ENCODE measurements at regions not wholly inside any gene's neighbourhood (a gene's known extent, or its start where the extent isn't known, plus 50 kb on each side); places are given as distances from the start of the nearest gene placed in this dataset.

DNA sequence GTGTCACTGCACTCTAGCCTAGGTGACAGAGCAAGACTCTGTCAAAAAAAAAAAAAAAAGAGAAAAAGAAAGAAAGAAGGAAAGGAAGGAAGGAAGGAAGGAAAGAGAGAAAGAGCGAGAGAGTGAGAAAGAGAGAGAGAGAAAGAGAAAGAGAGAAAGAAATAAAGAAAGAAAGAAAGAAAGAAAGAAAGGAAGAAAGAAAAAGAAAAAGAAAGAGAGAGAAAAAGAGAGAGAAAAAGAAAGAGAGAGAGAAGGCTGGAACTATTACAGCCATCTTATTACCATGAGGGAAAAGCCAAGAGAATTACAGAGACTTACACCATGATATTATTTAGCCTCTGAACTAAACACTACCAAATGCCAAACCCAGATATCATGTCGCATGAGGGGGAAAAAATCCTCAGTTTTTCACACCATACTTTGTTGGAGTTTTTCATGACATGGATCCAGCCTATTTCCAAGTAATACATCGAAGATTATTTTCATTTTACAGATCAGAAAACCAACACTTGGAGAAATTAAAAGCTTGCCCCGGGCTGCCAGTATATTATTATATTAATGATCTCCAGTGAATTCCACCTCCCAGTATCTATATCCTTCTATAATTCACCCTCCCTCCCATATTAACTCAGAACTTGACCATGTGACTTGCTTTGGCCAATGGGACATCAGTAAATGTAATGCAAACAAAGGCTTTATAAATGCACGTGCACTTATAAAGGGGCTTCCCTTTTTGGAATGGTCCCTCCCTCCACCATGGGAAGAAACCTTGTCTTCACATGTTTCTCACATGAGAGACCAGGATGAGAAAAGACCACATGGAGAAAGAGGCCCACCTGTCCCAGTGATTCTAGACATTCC lies 148.6 kb downstream of the MIS18A start:
- DNase-seq (ENCODE audit: extremely low read depth, low read depth) = no peak

DNA sequence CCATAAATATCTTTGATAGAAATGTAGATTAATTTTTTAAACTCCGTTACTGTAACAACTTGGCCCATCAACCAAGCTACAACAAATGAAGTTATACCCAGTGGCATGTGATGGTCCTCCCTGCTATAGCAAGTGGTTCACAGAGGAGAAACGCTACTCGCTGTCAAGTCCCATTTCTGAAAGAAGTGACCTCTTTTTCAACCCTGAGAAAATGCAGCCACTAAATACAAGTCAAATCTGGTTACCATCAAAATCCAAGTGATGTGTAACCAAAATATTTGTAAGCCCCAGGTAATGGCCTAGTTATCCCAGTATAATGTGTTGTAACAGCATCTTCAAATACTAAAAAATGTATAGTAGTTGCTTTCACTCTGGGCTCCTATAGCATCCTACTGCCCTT lies 151.8 kb downstream of the MIS18A start:
- TF ChIP-seq, protein P1, sequence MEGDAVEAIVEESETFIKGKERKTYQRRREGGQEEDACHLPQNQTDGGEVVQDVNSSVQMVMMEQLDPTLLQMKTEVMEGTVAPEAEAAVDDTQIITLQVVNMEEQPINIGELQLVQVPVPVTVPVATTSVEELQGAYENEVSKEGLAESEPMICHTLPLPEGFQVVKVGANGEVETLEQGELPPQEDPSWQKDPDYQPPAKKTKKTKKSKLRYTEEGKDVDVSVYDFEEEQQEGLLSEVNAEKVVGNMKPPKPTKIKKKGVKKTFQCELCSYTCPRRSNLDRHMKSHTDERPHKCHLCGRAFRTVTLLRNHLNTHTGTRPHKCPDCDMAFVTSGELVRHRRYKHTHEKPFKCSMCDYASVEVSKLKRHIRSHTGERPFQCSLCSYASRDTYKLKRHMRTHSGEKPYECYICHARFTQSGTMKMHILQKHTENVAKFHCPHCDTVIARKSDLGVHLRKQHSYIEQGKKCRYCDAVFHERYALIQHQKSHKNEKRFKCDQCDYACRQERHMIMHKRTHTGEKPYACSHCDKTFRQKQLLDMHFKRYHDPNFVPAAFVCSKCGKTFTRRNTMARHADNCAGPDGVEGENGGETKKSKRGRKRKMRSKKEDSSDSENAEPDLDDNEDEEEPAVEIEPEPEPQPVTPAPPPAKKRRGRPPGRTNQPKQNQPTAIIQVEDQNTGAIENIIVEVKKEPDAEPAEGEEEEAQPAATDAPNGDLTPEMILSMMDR (IDR thresholded peaks at IDR 0.05; ENCODE audit: low read depth, low read length) = no peak
- DNase-seq (ENCODE audit: extremely low read depth, low read depth) = no peak

More for the DNA sequence above, 148.6 kb downstream of the MIS18A start:
- TF ChIP-seq, protein P1 (IDR thresholded peaks at IDR 0.05; ENCODE audit: low read depth, low read length) = no peak

GRCh38 chr21:32122082-32122481 lies 156.8 kb downstream of the MIS18A start:
- TF ChIP-seq, protein P1 (IDR thresholded peaks at IDR 0.05; ENCODE audit: low read depth, low read length) = no peak
- no peak for DNase-seq (ENCODE audit: extremely low read depth, low read depth)

GRCh38 chr21:32120230-32120629 lies 158.6 kb downstream of the MIS18A start:
- TF ChIP-seq, protein P1 (IDR thresholded peaks at IDR 0.05; ENCODE audit: low read depth, low read length) = no peak
- DNase-seq (ENCODE audit: extremely low read depth, low read depth) = no peak

DNA sequence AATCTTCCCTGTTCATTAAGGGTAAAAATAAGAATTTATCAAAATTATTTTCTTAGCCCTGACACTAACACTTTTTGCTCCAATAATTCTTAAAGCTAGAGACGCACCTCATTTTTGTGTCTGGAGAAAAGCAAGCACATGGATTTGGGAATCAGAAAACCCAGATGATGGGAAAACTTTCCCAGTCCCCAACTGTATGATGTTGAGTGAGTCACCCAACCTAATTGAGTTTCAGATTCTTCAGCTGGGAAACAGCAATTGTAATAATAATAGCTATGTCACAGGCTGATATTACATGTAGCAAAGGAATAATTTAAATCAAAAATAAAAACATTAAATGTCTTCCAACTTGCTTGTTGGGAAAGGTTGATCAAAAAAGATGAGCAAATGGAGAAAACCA lies 159.0 kb downstream of the MIS18A start:
- TF ChIP-seq, protein P1 (IDR thresholded peaks at IDR 0.05; ENCODE audit: low read depth, low read length) = no peak
- DNase-seq (ENCODE audit: extremely low read depth, low read depth) = no peak

GRCh38 chr21:32119389-32119788 lies 159.5 kb downstream of the MIS18A start:
- TF ChIP-seq, protein P1 (IDR thresholded peaks at IDR 0.05; ENCODE audit: low read depth, low read length) = no peak
- no peak for DNase-seq (ENCODE audit: extremely low read depth, low read depth)

DNA sequence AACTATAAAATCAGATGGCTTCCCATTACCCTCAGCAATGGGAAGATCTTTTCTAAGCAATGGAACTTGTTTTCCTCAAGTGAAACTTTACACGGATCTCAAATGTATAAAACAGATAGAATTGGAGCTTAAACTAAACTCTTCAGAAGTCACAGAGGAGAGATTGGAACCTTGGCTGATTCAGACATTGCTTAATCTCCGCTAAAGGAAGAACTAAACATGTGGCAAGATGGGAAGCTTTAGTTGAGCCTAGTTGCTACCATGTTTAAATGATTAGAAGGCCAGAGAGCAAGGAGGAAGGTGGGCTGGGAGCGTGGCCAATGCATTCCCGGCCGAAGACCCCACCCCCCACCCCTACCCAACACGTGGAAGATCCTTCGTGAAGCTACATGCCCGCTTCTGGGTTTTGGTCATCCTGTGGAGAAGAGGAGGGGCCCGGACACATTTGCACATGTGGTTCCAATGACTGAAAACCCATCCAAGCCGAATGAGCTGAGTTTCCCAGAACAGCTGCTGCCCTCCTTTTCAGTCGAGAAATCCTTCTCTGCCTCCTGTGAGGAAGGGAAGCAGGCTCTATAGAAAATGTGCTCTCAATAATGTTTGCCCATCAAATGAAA lies 164.3 kb downstream of the MIS18A start:
- TF ChIP-seq, protein P1 (IDR thresholded peaks at IDR 0.05; ENCODE audit: low read depth, low read length) = no peak
- peak; percentile 8 for DNase-seq (ENCODE audit: extremely low read depth, low read depth)

All from AG09319 (cell line).